NB4 (cell line): ENCODE measurements at regions not wholly inside any gene's neighbourhood (a gene's known extent, or its start where the extent isn't known, plus 50 kb on each side); places are given as distances from the start of the nearest gene placed in this dataset.
"Not testable (repeated sequence)": the region's sequence is repeated elsewhere in the genome, so short reads cannot be mapped to it uniquely, and the experiment has no call there.

ENCODE experiments used
- DNase-seq: peaks from one replicate; pipeline ENCODE4 v3.0.0; 2010; ENCODE audit warnings: low read depth
- H3K4me3 ChIP-seq: one replicate; pipeline ENCODE4 v1.5.1; 2011; ENCODE audit warnings: mild to moderate bottlenecking, low read depth, low read length, moderate library complexity
- MYC ChIP-seq: IDR thresholded peaks from 2 replicates; pipeline ENCODE4 v1.6.1; 2011; ENCODE audit warnings: low read depth, low read length
- POLR2A ChIP-seq: IDR thresholded peaks from 2 replicates; pipeline ENCODE4 v1.6.1; 2011; ENCODE audit warnings: mild to moderate bottlenecking; ENCODE audit not compliant: insufficient read length; ENCODE audit errors: extremely low read depth
- TF ChIP-seq, protein P1 (sequence below): IDR thresholded peaks from one replicate; pipeline ENCODE4 v1.5.1; 2012; ENCODE audit warnings: low read depth, low read length
- TF ChIP-seq, protein P2 (sequence below): IDR thresholded peaks from 2 replicates; pipeline ENCODE4 v1.6.1; 2011; ENCODE audit warnings: low read depth, low read length

DNA sequence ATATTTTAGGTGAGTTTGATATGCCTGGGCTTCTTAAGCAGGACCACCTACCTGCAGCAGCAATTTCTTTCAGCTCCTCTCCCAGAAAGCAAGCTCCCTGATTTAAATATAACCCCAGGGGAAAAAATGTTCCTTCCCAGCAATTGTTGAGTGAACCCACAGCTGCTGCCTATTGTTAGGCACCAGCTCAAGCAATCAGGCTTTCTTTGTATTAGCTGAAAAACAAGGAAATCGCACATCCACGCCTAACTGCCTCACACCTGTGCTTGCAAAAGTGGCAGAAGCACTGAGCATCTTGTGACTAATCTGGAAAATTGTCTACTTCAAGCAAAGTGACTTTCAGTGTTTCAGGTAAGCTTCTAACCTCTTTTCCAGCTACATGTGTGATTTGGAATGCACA lies 432.2 kb downstream of the SMARCA1 start:
- H3K4me3 ChIP-seq = no peak overlapping the region
- no peak for DNase-seq
- TF ChIP-seq, protein P1, sequence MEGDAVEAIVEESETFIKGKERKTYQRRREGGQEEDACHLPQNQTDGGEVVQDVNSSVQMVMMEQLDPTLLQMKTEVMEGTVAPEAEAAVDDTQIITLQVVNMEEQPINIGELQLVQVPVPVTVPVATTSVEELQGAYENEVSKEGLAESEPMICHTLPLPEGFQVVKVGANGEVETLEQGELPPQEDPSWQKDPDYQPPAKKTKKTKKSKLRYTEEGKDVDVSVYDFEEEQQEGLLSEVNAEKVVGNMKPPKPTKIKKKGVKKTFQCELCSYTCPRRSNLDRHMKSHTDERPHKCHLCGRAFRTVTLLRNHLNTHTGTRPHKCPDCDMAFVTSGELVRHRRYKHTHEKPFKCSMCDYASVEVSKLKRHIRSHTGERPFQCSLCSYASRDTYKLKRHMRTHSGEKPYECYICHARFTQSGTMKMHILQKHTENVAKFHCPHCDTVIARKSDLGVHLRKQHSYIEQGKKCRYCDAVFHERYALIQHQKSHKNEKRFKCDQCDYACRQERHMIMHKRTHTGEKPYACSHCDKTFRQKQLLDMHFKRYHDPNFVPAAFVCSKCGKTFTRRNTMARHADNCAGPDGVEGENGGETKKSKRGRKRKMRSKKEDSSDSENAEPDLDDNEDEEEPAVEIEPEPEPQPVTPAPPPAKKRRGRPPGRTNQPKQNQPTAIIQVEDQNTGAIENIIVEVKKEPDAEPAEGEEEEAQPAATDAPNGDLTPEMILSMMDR = no peak

DNA sequence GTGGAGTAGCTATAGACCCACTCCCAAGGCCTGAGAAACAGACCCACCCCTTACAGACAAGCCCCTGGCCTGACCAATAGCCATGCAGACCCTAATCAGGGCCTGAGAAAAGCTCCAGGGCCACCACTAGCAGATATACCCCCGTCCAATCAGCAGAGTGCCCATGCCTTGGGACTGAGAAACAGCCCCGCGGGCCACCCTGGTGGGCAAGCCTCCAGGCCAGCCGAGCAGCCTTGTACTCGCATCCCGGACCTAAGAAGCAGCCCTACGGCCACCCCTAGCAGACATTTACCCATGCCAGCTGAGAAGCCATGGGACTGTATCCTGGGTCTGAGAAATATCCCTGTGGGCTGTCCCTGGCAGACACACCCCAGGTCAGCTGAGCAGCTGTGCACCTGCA lies 436.5 kb downstream of the SMARCA1 start:
- TF ChIP-seq, protein P2, sequence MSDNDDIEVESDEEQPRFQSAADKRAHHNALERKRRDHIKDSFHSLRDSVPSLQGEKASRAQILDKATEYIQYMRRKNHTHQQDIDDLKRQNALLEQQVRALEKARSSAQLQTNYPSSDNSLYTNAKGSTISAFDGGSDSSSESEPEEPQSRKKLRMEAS = no peak
- TF ChIP-seq MYC = no peak
- no peak for TF ChIP-seq POLR2A
- TF ChIP-seq, protein P1 = no peak
- no peak for DNase-seq
- no peak overlapping the region for H3K4me3 ChIP-seq

DNA sequence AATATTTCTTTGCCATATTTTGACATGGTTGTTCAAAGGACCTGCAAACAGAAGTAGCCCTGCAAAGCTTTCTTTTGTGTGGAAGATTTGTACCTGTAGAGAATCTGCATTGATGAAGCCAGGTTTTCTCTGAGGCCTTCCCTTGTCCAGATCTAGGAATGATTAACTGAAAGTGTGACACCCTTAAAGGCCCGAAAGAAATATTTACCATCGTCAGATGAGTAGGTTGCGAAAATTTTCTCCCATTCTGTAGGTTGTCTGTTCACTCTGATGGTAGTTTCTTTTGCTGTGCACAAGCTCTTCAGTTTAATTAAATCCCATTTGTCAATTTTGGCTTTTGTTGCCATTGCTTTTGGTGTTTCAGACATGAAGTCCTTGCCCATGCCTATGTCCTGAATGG lies 439.0 kb downstream of the SMARCA1 start:
- DNase-seq, H3K4me3 ChIP-seq: not testable (repeated sequence)

DNA sequence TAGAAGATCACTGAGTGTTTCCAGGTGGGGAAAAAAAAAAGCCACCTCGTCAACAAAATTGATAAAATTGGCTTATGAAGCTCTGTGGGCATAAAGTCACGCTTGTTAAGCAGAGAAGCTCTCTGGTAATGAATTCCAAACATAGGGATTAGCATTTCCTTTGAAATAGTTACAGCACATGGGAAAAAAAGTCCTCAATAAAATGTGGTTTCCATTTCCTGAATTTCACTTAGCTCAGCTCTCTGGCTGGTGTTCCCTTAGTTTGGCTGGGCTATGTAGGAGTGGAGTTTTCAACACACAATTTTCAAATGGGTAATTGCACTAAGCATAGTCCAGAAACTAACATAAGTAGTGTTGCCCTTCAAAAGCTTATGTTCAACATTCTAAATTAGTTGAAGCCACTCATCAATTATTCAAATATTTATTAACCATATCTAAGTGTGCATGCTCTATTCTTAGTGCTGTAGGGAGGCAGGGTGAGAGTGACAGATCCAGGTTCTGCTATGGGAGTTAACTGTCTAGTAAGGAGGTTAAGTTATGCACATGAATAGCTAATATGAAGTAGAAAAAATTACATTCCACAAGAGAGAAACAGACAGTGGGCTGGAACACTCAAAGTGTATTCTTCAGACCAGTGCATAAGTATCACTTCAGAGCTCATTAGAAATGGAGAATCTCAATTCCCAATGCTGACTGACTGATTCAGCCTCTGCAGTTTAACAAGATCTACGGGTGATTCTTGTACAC lies 445.7 kb downstream of the SMARCA1 start:
- DNase-seq = no peak
- no peak overlapping the region for H3K4me3 ChIP-seq
- TF ChIP-seq, protein P1 = no peak
- TF ChIP-seq MYC = no peak
- TF ChIP-seq, protein P2 = no peak
- no peak for TF ChIP-seq POLR2A

DNA sequence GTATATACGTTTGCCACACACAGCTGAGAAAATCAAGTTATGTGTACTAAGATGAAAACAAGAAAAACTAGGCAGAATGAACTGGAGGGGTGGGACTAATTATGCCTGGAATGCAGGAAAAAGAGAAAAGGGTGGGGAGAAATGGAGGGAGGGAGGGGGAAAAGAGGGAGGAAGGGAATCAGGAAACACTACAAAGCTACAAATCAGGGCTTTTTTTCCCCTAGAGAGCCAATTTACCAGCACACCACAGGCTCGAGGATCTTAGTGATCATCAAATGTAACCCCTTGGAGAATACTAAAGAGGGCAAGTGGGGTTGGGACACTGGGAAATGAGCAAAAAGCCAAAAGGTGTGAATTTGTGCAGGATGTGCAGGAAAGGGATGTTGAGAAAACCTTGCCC lies 451.9 kb downstream of the SMARCA1 start:
- H3K4me3 ChIP-seq = no peak overlapping the region
- no peak for DNase-seq
- TF ChIP-seq, protein P1 = no peak
- TF ChIP-seq MYC = no peak
- no peak for TF ChIP-seq POLR2A
- TF ChIP-seq, protein P2 = no peak

DNA sequence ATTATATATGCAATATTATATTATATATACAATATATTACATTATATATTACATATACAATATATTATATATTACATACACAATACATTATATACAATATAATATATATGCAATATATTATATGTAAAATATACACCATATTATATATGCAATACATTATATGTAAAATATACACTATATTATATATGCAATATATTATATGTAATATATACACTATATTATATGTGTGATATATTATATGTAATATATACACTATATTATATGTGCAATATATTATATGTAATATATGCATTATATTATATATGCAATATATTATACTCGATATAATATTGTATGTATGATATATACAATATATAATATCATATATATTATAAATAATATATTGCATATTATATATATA lies 457.4 kb downstream of the SMARCA1 start:
- no peak for TF ChIP-seq POLR2A
- TF ChIP-seq, protein P1 = no peak
- no peak for TF ChIP-seq MYC
- TF ChIP-seq, protein P2 = no peak
- no peak for DNase-seq
- H3K4me3 ChIP-seq = no peak overlapping the region
